GM19452 (cell line): ENCODE measurements at regions not wholly inside any gene's neighbourhood (a gene's known extent, or its start where the extent isn't known, plus 50 kb on each side); places are given as distances from the start of the nearest gene placed in this dataset.

Source experiments
- ATAC-seq: cut with Tn5 transposase; IDR thresholded peaks from one replicate; pipeline ENCODE4 v1.9.1; 2021; ENCODE audit not compliant: unreplicated experiment

DNA sequence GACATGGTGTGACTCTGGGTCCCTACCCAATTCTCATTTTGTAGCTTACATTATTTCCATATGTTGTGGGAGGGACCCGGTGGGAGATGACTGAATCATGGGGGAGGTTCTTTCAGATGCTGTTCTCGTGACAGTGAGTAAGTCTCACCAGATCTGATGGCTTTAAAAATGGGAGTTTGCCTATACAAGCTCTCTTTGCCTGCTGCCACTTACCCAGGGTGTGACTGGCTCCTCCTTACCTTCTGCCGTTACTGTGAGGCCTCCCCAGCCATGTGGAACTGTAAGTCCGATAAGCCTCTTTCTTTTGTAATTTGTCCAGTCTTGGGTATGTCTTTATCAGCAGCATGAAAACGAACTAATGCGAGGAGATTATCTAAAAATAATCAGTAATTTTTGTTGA, 1683.2 kb upstream of the SLC39A10 start:
- ATAC-seq: no peak

DNA sequence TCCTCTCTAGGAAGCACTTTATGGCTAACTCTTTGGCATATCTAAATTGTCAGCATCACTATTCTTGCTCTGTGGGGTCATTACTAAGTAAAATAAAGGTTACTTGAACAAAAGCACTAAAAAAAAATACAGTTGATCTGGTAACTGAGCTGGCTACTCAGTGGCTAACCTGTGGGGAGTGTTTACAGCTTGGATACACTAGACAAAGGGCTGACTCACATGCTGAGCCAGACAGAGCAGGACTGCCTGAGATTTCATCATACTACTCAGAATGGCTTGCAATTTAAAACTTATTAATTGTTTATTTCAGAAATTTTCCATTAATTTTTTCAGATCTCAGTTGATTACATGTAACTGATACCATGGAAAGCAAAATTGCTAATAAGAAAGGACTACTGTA, 1690.4 kb upstream of the SLC39A10 start:
- no peak for ATAC-seq

DNA sequence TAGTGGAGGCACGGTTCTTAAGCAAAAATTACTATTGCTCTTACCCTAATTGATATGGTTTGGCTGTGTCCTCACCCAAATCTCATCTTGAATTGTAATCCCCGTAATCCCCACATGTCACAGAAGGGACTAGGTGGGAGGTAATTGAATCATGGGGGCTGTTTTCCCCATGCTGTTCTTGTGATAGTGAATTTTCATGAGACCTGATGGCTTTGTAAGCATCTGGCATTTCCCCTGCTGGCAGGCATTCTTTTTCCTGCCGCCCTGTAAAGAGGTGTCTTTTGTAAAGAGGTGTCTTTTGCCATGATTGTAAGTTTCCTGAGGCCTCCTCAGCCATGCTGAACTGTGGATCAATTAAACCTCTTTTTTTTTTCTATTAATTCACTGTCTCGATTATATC, 1691.8 kb upstream of the SLC39A10 start:
- no peak for ATAC-seq

DNA sequence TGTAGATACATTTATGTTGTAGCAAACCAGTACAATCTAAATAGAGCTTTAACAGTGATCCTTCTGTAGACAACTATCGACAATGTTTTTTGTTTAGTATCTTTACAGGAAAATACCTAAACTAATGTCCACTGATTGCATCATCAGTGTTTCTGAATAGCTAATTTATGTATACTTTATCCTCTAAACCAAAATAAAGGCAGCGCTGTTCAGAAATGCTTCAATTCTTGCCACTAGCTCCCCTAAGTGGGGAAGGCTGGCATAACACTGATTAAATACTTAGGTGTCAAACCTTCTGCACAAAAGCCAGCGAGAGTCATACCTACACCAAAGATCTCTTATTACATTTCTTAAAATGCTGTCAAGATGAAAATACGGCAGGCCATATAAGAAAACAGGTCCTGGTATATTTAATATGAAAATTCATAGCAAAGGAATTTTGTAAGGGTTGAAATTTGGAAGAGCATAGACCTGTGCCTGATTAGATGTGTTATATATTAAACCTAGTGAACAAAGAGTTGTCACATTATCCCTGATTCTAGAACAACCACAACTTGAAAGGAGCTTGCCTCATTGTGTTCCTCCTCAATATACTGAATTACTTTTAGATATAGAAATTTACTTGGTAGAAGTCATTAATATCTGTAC, 1693.4 kb upstream of the SLC39A10 start:
- no peak for ATAC-seq

DNA sequence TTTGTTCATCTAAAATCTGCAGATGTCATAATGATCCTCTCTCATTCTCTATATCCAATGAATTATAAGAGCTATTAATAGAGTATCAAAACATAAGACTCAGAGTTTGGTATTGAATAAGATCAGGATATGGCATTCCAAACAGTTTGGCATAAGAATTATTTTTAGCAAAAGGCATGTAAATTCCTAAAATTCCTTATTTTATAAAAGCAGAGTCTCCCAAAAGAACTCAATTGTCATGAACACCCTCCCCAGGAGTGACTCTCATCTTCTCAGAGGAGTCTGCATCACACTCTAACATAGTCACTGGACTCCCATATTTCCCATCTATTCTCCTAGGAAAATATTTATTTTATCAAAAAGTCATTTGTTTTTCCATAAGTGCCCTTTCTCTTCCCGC, 1710.2 kb upstream of the SLC39A10 start:
- no peak for ATAC-seq

DNA sequence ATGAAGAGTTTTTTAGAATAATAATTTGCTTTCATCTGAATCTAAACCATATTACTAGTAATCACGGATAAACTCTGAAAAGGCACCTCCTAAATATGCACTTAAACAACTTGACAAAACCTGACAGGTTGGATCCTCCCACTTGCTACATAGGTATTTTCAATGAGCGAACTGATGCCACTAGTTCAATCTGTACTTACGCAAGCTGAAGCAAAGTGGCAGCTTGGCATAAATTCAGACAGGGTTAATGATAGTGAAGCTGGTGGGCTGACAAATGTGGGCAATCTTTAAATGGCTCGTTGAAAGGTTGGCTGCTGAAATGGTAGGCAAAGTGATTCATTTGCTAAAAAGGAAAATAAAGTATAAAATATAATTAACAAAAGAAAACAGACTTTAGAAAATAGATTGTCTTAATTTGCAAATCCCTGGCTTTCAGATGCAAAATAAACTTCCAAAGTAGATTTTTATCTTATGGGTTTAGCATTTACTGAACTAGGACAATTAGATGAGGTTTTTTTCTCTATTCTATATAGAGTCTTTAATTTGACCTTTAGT, 1713.5 kb upstream of the SLC39A10 start:
- ATAC-seq: no peak

DNA sequence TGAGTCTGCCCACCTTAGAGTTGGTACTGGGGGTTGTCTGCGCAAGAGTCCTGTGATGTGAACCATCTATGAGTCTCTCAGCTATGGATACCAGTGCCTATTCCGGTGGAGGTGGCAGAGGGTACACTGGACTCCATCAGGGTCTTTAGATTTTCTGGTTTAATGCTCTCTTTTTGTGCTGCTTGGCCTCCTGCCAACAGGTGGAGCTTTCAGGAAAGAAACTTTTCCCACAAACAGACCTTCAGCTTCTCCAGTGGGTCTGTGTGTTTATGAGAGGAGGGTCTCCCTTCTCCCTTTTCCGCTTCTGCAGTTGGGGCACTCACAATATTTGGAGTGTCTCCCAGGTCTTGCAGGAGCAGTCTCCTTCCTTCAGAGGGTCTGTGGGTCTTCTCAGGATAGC, 1721.9 kb upstream of the SLC39A10 start:
- ATAC-seq: no peak

DNA sequence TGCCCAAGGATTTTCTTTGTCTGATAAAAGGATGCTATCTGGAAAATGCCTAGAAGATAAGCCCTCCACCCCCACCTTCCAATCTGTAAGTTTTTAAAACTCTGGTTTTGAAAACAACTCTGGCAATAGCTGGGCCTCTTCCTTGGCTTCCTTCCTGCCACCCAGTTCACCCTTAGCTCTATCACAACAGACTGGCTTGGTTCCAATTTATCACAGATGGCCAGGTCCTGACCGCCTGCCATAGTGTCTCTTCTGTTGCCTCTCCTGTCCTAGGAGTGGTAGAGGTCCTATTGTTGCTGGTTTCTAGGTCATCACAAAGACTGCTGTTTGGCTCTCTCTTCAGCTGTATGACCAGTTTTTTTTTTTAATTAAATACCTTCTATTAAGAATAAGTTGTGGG, 1727.9 kb upstream of the SLC39A10 start:
- ATAC-seq: no peak

DNA sequence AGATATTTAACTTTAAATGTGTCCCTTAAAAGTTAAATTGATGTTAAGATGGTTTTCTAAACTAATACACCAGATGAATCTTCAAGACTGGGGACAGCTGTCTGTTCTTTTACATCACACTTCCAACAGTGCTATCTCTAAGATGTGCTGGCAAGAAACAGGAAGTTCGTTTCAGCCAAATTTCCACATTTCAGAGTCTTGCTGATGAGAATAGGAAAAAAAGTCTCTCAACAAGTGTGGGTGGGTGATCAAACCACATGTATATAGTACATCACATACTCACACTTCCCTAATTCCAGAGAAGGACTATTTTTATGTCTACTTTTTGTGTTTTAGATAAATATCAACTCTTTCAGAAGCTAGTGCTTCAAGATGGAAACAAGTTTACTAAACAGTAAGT, 1712.8 kb upstream of the TMEFF2 start:
- no peak for ATAC-seq

DNA sequence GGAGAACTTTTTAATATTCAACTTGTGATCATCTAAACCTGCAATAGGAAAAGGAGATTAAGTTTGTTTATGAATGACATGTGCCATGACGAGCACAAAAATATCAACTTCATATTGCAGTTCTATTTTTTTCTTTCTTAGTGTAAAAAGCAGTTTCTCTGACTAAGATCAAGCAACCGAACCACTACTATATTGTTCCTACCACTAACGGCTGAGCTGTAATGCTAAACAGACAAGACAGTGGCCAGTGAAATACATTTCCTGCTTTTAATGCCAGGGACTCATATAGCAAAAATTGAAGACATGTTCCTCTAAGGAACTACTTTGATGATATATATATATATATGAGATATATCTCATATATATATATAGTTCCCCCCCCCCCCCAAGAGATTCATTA, 1705.6 kb upstream of the TMEFF2 start:
- ATAC-seq: no peak

DNA sequence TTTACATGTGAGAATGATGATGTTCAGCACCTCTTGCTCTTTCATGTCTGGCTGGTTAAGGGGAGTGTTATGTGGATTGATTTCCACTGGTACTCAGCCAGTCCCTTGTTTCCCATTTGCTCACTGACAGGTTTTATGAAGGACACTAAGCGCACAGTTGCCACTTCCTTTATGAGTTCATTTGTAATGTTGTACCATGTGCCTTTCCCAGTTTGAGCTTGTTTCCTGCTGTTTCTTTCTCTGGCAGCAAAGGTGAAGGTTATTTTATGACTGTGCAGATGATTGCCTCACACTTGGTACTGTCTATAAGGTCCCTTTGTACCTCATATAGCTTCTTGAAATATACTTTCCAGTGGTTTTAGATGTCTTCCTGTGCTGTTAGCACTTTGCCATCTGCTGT, 1700.5 kb upstream of the TMEFF2 start:
- no peak for ATAC-seq

DNA sequence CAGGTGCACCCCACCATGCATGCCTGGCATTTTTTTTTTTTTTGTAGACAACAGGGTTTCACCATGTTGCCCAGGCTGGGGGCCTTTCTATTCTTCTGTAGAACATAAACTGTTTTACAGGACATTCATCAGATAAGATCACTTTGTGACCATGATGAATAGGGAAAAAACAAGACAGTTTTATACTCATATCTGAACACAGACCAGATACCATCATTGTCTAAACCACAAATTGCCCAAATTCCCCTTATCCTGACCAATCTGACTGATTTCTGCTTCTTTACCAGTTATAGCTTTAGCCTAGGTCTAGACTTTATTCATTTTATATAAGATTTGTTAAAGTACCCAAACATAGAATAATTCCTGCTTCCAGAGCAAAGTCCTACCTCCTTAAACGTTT, 1699.3 kb upstream of the TMEFF2 start:
- ATAC-seq: no peak

DNA sequence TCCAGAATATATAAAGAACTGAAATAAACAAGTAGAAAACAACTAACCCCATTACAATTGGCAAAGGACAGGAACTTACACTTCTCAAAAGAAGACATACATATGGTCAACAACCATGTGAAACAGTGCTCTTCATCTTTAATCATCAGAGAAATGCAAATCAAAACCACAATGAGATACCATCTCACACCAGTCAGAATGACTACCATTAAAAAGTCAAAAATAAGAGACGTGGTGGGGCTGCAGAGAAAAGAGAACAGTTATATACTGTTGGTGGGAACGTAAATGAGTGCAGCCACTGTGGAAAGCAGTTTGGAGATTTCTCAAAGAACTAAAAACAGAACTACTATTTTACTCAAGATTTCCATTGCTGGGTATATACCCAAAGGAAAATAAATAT, 1696.3 kb upstream of the TMEFF2 start:
- no peak for ATAC-seq

DNA sequence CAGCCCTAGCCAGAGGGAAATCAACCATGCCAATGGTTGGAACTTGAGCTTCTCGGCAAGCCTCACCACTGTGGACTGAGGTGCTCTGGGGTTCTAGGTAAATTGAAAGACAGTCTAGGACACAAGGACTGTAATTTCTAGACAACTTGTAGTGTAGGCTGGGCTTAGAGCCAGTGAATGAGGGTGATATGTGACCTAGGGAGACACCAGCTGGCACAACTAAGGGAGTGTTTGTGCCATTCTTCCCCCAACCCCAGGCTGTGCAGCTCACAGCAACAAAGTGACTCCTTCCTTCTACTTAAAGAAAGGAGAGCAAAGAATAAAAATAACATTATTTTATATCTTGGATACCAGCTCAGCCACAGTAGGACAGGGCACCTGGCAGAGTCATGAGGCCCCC, 1690.7 kb upstream of the TMEFF2 start:
- ATAC-seq: no peak

DNA sequence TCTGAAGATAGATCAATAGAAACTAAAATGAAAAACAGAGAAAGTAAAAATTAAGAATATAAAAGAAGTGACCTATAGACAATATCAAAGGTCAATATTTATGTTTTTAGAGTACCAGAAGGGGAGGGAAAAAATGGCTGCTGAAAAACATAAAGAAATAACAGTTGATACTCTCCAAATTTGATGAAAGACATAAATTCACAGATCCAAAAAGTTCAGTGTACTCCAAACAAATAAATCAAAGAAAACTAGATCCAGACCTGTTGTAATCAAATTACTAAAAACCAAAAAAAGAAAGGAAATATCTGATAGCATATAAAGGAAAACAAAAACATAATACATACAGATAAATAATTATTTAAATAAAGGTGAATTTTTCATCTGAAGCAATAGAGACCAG, 1689.1 kb upstream of the TMEFF2 start:
- ATAC-seq: no peak

DNA sequence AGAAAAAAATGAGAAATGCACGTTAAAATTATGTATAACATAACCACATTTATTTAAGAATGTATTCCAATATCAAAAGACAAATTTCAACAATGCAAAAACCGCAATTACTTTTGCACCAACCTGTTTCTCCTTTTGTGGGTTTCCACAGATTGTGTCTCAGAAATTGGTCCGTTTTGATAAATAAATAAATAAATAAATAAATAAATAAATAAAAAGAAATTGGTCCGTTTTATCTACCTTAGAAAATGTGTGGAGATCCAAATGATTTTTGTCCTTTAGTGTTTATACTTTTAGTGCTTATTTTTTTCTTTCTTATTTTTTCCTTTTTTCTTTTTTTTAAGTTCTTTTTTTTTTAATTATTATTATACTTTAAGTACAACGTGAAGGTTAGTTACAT, 1682.2 kb upstream of the TMEFF2 start:
- no peak for ATAC-seq

DNA sequence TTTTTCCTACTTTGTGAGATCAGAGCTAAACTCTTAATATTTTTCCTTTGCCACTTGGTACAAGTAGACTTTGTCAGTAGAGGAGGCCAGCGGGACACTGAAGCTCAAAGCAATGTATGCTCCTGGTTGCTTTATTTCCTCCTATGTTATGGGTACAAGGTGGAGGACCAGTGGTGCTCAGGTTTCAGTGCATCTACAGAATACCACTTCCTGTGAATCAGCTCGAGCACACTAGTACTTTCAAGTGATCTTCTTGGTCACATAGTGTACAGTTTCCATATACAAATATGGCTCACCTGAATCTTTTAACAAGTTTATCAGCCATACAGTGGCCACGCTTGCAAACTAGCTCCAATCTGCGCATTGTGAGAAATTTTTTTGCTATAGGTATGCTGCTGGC, 1674.8 kb upstream of the TMEFF2 start:
- no peak for ATAC-seq

DNA sequence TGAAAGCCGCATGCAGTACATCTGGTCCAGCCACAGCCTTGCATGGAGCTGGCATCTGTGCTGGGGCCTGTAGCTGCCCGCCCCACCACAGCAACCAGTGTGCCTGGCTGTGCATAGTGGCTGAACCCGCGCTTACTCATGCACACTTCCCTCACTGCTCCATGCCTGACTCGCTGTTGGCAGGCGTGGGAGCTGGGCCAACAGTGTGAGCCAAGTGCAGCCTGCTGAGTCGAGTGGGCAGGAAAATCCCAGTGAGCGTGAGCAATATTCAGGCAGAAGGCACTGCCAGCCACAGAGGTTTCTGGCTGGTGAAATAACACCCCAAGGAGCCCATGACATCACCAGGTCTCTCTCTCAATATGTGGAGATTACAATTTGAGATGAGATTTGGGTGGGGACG, 1674.1 kb upstream of the TMEFF2 start:
- no peak for ATAC-seq

DNA sequence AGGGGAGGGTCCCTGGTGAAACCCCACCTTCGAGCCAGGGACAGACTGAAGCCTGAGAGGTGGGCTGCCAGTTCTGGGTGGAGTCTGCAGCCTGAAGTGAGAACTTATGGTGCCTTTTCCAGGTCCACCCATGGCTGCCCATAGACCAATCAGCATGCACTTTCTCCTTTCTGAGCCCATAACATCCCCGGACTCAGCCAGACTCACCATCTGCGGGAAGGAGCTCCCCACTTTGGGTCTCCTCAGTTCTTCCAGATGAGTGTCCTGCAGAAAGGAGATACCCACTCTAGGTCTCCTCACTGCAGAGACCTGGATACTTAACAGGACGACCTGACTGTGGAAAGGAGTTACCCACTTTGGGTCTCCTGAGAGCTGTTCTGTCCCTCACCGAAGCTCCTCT, 1673.4 kb upstream of the TMEFF2 start:
- no peak for ATAC-seq

DNA sequence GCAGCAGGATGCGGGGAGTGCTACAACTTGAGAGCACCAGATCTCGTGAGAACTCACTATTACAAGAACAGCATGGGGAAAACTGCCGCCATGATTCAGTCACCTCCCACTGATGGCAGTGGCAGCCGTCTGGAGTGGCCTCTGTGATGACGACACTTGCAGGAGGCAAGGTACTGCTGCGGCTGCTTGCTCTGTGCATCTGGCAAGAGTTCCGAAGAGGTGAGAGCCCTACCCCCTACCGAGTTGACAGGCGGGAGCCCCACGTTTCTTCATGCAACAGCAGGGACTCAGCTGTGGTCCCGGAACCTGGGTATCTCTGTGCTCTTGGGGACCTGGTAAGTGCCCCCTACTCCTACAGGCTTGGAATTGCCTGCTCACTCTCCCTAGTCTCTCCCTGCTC, 1672.7 kb upstream of the TMEFF2 start:
- ATAC-seq: no peak

DNA sequence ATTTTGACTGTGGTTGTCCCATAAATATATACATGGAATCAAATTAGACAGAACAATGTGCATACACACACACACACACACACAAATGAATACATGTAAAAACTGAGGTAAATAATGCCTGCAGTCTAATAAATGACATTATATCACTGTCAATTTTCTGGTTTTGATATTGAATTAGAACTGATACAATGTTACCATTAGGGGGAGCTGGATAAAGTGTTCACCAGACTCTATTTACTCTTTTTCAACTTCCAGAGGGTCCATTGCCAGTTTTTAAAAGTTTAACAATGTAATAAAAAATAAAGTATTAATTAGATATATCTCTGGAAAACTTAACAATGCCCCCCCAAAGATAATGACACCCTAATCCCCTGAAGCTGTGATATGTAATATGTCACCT, 1666.8 kb upstream of the TMEFF2 start:
- no peak for ATAC-seq

DNA sequence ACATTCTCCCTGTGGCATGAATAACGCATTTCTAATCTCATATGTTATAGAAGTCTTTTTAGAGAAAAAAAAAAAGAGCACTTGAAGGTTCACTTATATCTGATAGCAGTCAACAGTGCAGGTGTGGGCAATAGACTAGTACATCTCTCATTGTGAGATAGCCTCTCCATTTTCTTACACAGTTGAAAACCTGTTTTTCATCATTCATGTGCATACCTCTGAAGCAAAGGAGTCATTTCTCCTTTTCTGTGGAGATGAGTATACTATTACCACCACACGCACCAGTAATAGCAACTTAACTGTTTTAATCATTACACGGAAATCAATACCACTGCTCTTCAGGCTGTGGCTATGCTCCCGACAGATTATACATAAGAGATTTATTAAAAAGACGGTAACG, 1653.3 kb upstream of the TMEFF2 start:
- no peak for ATAC-seq

DNA sequence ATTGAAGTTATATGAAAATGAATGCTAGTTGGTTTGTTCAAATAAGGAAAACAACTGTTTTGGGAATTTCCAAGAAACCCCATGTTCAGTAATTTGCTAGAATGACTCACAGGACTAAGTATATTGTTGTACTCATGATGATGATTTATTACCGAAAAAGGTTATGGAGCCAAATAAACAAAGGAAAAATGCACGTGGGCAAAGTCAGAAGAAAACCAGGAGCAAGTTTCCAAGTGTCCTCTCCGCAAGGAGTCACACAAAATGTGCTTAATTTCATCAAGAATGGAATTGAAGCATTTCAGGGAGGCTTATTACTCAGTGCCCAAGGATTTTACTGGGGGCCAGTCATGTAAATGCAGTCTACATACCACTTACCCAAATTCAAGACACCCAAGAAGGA, 1652.4 kb upstream of the TMEFF2 start:
- no peak for ATAC-seq
